Activated naive CD4-positive, alpha-beta T cell treated with anti-CD3 and anti-CD28 coated beads, Interleukin-2, amount 50 U/mL, for 72 hours (primary cell): ENCODE measurements at regions not wholly inside any gene's neighbourhood (a gene's known extent, or its start where the extent isn't known, plus 50 kb on each side); places are given as distances from the start of the nearest gene placed in this dataset.

ENCODE experiments used
- ATAC-seq, 2 donors: fragments of 150-1000 bp; cut with Tn5 transposase; 2 replicates each; pipeline ENCODE4 v1.10.0; 2021; ENCODE audit warnings: mild to moderate bottlenecking in 2 of 2, moderate library complexity in 2 of 2
- DNase-seq, 2 donors: peaks; one replicate each; pipeline ENCODE4 v3.0.0; 2021 to 2022; ENCODE audit warnings: low spot score in 2 of 2
- H3K27ac Mint-ChIP-seq, 2 donors: one replicate each; pipeline ENCODE4 v1.8.0; 2022; ENCODE audit warnings: mild to moderate bottlenecking in 2 of 2, mixed read lengths in 2 of 2
- H3K36me3 Mint-ChIP-seq, 2 donors: one replicate each; pipeline ENCODE4 v1.8.0; 2022; ENCODE audit warnings: mixed read lengths in 2 of 2
- H3K9me3 Mint-ChIP-seq, 2 donors: one replicate each; pipeline ENCODE4 v1.8.0; 2022; ENCODE audit warnings: mixed read lengths in 2 of 2

- H3K9me3 Mint-ChIP-seq: no peaks in the 10 kb centered on the region
- H3K27ac Mint-ChIP-seq: no peak overlapping the region
- ATAC-seq (no peak), DNase-seq (no peak)
- no peaks in the 10 kb centered on the region for H3K36me3 Mint-ChIP-seq
Measured at GRCh38 chr14:98864211-98864610, 407.8 kb downstream of the BCL11B start.

DNA sequence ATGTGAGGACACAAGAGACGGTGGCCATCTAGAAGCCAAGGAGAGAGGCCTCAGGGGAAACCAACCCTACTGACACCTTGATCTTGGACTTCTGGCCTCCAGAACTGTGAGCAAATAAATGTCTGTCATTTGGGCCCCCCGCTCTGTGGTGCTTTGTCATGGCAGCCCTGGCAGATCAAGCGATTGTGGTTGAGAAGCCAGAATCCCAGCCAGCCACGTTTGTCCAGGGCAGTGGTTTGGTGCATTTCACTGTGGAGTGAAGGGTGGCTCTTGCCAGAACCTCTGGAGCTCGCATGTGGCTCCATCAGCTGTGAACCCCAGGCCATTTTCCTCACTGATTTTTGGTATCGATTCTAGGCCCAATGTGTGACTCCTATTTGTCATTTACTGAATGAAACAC lies 404.9 kb downstream of the BCL11B start:
- Mint-ChIP-seq H3K27ac (no peak overlapping the region), H3K9me3 (no peaks in the 10 kb centered on the region), H3K36me3 (no peaks in the 10 kb centered on the region)
- no peak for DNase-seq
- ATAC-seq: no peak

DNA sequence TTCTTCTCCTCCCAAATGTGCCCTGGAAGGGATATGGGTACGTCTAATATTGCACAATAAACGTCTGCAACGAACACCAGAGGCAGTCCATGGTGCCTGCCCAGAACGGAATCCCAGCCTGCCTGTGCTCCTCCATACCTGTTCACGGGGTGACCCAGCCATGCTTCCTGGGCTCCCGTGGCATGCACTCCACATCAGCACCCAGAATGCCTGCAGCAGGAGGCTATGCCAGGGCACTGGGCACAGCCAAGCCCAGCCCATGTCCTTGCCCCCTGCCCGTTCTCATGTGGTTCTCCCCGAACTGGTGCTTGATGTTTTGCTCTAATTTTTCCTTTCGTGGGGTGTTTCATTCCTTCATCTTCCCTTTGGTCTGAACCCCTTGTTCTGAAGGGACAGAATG lies 404.3 kb downstream of the BCL11B start:
- DNase-seq (no peak), ATAC-seq (no peak)
- no peaks in the 10 kb centered on the region for H3K36me3 Mint-ChIP-seq
- H3K9me3 Mint-ChIP-seq: no peaks in the 10 kb centered on the region
- no peak overlapping the region for H3K27ac Mint-ChIP-seq

- H3K27ac Mint-ChIP-seq: no peak overlapping the region
- H3K36me3 Mint-ChIP-seq: peaks cover 0 to 4% of the 10 kb centered on the region in 2 donors
- ATAC-seq: no peak
- H3K9me3 Mint-ChIP-seq: peaks cover 0 to 11% of the 10 kb centered on the region in 2 donors
- DNase-seq: no peak
Measured at GRCh38 chr14:98868866-98869265, 403.1 kb downstream of the BCL11B start.

- DNase-seq (no peak), ATAC-seq (no peak)
- Mint-ChIP-seq H3K27ac (no peak overlapping the region), H3K9me3 (peaks cover 0 to 11% of the 10 kb centered on the region in 2 donors), H3K36me3 (peaks cover 4% of the 10 kb centered on the region in 2 donors)
Measured at GRCh38 chr14:98871796-98872195, 400.2 kb downstream of the BCL11B start.

DNA sequence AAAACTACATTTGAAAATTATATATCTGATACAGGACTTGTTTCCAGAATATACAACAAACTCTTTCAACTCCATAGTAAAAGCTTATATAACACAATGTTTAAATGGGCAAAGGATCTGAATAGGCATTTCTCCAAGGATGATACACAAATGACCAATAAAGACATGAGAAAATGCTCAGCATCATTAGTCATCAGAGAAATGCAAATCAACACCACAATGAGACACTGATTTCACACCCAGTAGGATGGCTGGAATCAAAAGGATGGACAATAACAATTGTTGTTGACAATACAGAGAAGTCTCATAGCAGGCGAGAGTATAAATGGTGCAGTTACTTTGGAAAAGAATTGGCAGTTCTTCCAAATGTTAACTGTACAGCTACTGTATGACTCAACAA lies 394.9 kb downstream of the BCL11B start:
- DNase-seq: no peak
- no peak overlapping the region for H3K27ac Mint-ChIP-seq
- peaks cover 13 to 22% of the 10 kb centered on the region in 2 donors for H3K36me3 Mint-ChIP-seq
- no peak for ATAC-seq
- peaks cover 17 to 35% of the 10 kb centered on the region in 2 donors for H3K9me3 Mint-ChIP-seq

DNA sequence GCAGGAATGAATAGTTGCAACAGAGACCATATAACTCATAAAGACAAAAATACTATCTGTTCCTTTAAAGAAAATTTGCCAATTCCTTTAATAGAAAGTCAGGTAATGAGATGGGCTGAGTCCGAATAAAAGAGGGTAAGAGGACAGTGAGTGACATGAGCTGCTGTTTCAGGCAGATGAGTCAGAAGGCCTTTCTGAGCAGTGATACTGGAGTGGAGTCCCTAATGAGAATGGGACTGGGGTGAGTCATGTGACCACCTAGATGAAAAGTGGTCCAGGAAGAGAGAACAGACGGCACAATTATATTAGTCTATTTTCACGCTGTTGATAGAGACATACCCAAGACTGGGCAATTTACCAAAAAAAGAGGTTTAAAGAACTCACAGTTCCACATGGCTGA lies 393.7 kb downstream of the BCL11B start:
- peaks cover 17 to 30% of the 10 kb centered on the region in 2 donors for H3K9me3 Mint-ChIP-seq
- ATAC-seq (no peak), DNase-seq (no peak)
- no peak overlapping the region for H3K27ac Mint-ChIP-seq
- peaks cover 13 to 21% of the 10 kb centered on the region in 2 donors for H3K36me3 Mint-ChIP-seq

- no peaks in the 10 kb centered on the region for H3K36me3 Mint-ChIP-seq
- ATAC-seq (no peak), DNase-seq (no peak)
- no peak overlapping the region for H3K27ac Mint-ChIP-seq
- peaks cover 0 to 13% of the 10 kb centered on the region in 2 donors for H3K9me3 Mint-ChIP-seq
Measured at GRCh38 chr14:98886982-98887381, 385.0 kb downstream of the BCL11B start.

GRCh38 chr14:98888281-98888680 lies 383.7 kb downstream of the BCL11B start:
- ATAC-seq (no peak), DNase-seq (no peak)
- Mint-ChIP-seq H3K27ac (peak overlapping the region in 1 of 2 donors; percentile 68), H3K9me3 (peaks cover 0 to 13% of the 10 kb centered on the region in 2 donors), H3K36me3 (no peaks in the 10 kb centered on the region)

DNA sequence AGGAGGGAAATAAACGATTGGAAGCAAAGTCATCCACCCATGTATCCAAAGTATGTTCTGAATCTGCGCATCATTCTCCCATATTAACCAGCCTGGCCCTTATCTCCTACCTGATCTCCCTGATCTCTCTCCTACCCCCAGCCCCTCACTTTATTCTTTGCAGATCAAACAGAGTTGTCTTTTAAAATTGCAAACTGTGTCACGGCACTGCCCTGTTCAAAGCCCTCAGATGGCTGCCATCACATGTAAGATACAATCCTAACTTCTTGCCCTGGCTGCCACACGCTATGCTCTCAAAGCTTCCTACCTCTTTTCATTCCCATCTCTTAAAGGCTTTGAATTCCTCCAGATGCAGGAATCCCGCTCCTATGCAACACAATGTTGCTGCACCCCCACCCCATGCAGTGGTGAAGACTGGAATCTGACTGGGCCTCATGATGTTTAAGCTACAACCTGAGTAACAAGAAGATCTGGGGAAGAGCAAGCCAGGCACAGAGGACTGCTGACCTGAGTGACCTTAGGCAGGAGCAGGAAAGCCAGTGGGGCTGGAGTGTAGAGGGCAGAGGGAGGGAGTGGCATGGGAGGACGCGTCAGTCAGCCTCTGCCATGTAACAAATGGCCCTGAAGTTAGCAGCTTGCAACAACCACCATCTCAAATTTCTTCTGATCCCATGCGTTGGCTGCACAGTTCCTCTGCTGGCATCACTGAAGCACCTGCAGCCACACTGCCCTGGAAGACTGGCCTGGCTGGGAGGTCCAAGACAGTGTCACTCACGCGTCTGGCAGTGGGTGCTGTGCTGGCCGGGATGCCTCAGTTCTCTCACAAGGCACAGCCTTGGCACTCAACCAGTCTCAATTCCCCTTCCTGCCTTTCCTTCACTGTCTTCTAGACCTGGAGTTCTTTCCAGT lies 382.8 kb downstream of the BCL11B start:
- H3K9me3 Mint-ChIP-seq: peaks cover 0 to 13% of the 10 kb centered on the region in 2 donors
- no peak overlapping the region for H3K27ac Mint-ChIP-seq
- DNase-seq (no peak), ATAC-seq (no peak)
- no peaks in the 10 kb centered on the region for H3K36me3 Mint-ChIP-seq

DNA sequence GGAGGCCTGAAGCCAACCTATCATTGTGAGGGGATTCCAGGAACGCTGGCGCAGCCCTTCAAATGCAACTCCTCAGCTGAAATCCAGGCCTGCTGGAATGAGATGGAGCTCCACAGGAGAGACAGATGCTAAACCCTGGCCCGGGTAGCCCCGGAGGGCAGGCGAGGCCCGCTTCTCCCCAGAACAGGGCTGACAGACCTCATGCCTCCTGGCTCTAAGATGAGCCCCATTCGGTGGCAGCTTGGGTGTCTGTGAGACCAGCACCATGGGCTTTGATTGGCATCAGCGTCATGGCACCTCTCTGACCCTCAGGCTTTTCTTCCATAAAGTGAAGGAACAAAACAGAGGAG lies 382.2 kb downstream of the BCL11B start:
- DNase-seq (no peak), ATAC-seq (no peak)
- Mint-ChIP-seq H3K36me3 (no peaks in the 10 kb centered on the region), H3K27ac (no peak overlapping the region), H3K9me3 (peaks cover 0 to 13% of the 10 kb centered on the region in 2 donors)

GRCh38 chr14:98890556-98891340 lies 381.2 kb downstream of the BCL11B start:
- Mint-ChIP-seq H3K9me3 (peaks cover 0 to 6% of the 10 kb centered on the region in 2 donors), H3K27ac (no peak overlapping the region), H3K36me3 (no peaks in the 10 kb centered on the region)
- ATAC-seq: no peak
- DNase-seq: no peak

- H3K36me3 Mint-ChIP-seq: no peaks in the 10 kb centered on the region
- ATAC-seq (no peak), DNase-seq (no peak)
- H3K9me3 Mint-ChIP-seq: no peaks in the 10 kb centered on the region
- H3K27ac Mint-ChIP-seq: no peak overlapping the region
Measured at GRCh38 chr14:98893675-98894074, 378.3 kb downstream of the BCL11B start.

GRCh38 chr14:98894600-98894999 lies 377.4 kb downstream of the BCL11B start:
- no peaks in the 10 kb centered on the region for H3K36me3 Mint-ChIP-seq
- DNase-seq: no peak
- H3K9me3 Mint-ChIP-seq: no peaks in the 10 kb centered on the region
- no peak overlapping the region for H3K27ac Mint-ChIP-seq
- no peak for ATAC-seq

DNA sequence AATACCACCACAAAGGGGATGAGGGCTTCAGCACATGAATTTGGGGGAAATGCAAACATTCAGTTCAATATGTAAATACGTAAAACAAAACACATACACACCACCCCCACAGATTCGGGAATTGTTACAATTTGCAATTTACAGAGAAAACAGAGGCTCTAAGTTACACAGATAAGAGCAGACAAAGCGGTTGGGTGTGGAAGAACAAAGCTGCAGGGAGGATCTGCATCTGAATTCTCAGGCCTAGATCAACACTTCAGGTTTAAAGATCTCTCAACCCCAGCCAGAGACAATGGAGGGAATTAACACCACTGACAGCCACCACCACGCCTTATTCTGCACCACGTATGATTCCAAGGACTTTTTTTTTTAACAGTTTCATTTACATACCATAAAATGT lies 375.5 kb downstream of the BCL11B start:
- H3K27ac Mint-ChIP-seq: peak overlapping the region in 1 of 2 donors; percentile 33
- no peak for DNase-seq

GRCh38 chr14:98897605-98898309 lies 374.2 kb downstream of the BCL11B start:
- peak overlapping the region in 1 of 2 donors; percentile 41 for H3K27ac Mint-ChIP-seq
- DNase-seq: no peak
- no peak for ATAC-seq
- H3K9me3 Mint-ChIP-seq: no peaks in the 10 kb centered on the region
- H3K36me3 Mint-ChIP-seq: no peaks in the 10 kb centered on the region

More for the DNA sequence above, 375.5 kb downstream of the BCL11B start:
- no peaks in the 10 kb centered on the region for H3K36me3 Mint-ChIP-seq
- no peaks in the 10 kb centered on the region for H3K9me3 Mint-ChIP-seq
- no peak for ATAC-seq

DNA sequence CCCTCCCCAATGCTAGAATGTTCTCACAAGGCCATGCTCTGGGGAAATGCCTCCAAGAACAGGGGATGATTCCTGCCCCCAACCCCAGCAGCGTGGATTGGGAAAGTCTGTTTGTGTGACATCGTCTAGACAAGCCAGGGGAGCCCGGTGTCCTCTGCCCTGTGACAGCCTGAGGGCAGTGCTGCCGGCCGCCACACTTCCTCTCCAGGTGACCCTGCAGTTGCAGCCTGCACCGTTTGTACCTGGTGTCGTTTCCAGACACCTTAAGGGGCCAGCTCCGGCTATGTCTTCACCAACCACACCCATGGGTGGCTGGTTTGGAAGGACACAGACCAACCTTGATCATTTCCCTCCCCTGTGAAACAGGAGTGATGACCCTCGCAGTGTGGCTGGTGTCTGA lies 372.6 kb downstream of the BCL11B start:
- Mint-ChIP-seq H3K36me3 (no peaks in the 10 kb centered on the region), H3K9me3 (no peaks in the 10 kb centered on the region), H3K27ac (no peak overlapping the region)
- no peak for ATAC-seq
- DNase-seq: peak in 1 of 2 donors; percentile 23
